Mucosa of gallbladder (tissue), 1 donor: ENCODE measurements at regions not wholly inside any gene's neighbourhood (a gene's known extent, or its start where the extent isn't known, plus 50 kb on each side); places are given as distances from the start of the nearest gene placed in this dataset.

Experiments
- DNase-seq: peaks from one replicate; pipeline ENCODE4 v3.0.0-alpha.2; 2020; ENCODE audit warnings: low spot score
- donor health status: DM: no; HTN: no; CAD: no.

GRCh38 chr12:42683266-42683665 lies 93.7 kb upstream of the PRICKLE1 start:
- DNase-seq = no peak

- no peak for DNase-seq
Measured at GRCh38 chr12:42679466-42679865, 89.9 kb upstream of the PRICKLE1 start.

GRCh38 chr12:42677461-42677860 lies 87.9 kb upstream of the PRICKLE1 start:
- DNase-seq = no peak

GRCh38 chr12:42673535-42673934 lies 84.0 kb upstream of the PRICKLE1 start:
- DNase-seq = no peak

- no peak for DNase-seq
Measured at GRCh38 chr12:42670719-42671118, 81.2 kb upstream of the PRICKLE1 start.

- DNase-seq = no peak
Measured at GRCh38 chr12:42669553-42669952, 80.0 kb upstream of the PRICKLE1 start.

- no peak for DNase-seq
Measured at GRCh38 chr12:42666671-42667243, 77.2 kb upstream of the PRICKLE1 start.

GRCh38 chr12:42663621-42664020 lies 74.1 kb upstream of the PRICKLE1 start:
- no peak for DNase-seq

GRCh38 chr12:42660968-42661937 lies 71.7 kb upstream of the PRICKLE1 start:
- no peak for DNase-seq

GRCh38 chr12:42660117-42660516 lies 70.6 kb upstream of the PRICKLE1 start:
- no peak for DNase-seq

- DNase-seq = no peak
Measured at GRCh38 chr12:42652048-42652447, 62.5 kb upstream of the PRICKLE1 start.

GRCh38 chr12:42648061-42648460 lies 58.5 kb upstream of the PRICKLE1 start:
- DNase-seq = no peak

- no peak for DNase-seq
Measured at GRCh38 chr12:42643881-42644579, 54.5 kb upstream of the PRICKLE1 start.

- no peak for DNase-seq
Measured at GRCh38 chr12:42641221-42641885, 51.8 kb upstream of the PRICKLE1 start.

GRCh38 chr12:42640391-42640790 lies 50.8 kb upstream of the PRICKLE1 start:
- no peak for DNase-seq

GRCh38 chr12:42639556-42639955 lies 50.0 kb upstream of the PRICKLE1 start:
- no peak for DNase-seq
